ENCODE measurements at regions not wholly inside any gene's neighbourhood (a gene's known extent, or its start where the extent isn't known, plus 50 kb on each side); places are given as distances from the start of the nearest gene placed in this dataset.

DNA sequence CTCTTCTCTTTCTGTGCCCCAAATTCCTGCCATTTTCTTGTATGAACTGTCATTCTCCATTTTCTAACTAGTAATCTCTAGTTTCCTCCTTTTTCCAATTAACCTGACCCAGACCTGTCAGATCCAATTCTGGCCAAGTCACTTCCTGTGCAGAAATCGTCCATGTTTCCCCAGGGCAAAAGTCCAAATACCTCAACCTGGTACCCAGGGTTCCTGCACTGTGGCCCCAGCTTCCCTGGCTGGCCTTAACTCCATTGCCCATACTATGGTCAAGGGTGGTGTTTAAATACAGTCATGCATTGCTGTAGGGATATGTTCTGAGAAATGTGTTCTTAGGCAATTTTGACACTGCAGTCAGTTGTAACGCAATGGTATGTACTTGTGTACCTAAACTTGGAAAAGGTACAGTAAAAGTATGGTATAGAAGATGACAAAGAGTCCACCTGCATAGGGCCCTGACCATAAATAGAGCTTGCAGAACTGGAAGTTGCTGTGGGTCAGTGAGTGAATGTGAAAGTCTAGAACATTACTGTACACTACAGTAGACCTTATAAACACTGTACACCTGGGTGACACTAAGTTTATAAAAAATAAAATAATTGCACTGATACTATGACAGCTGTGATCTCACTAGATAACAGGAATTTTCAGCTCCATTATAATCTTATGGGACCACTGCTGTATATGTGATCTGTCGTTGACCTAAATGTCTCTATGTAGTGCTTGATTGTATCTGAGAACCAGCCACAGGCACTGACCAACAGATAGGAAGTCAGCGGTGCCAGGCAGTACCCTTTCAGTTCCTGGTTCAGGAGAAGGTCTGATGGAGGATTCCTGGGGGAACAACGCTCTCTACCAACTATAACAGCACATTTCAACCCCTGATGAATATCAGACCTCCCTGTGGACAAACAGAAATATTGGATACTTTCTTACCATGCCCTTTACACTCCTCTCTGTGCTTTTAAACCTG lies 336.1 kb upstream of the PROK2 start:
- Histone ChIP-seq H3K9me3 (ENCODE audit: insufficient read depth, low read depth, low read length) (no peaks in the 10 kb centered on the region), H3K9ac (ENCODE audit: low read depth, low read length) (no peak overlapping the region), H3K27ac (ENCODE audit: low read length) (no peak overlapping the region), H3K36me3 (ENCODE audit: insufficient read depth, low read depth, low read length) (no peaks in the 10 kb centered on the region), H3K4me1 (ENCODE audit: insufficient read depth, low read length) (no peaks in the 10 kb centered on the region), H3K27me3 (ENCODE audit: insufficient read depth, low read length) (no peaks in the 10 kb centered on the region), H3K4me3 (ENCODE audit: low read length) (no peak overlapping the region)

DNA sequence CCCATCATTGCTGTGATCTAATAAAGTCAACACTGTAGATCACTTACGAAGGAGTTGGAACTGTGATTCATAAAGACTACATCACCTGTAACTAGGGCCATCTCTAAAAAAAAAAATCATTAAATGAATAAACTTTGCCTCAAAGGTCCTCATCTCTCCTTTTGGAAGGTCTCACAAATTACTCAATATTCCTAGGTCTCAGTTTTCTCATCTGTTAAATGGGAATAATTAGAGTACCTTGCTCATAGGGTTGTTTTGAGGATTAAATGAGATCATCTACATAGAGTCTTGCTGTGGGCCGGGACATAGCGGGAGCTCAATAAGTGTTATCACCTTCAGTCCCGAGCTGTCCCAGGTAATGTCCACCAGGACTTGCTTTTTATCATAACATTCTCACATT lies 335.1 kb upstream of the PROK2 start:
- H3K9ac ChIP-seq (ENCODE audit: low read depth, low read length): no peak overlapping the region
- no peaks in the 10 kb centered on the region for H3K36me3 ChIP-seq (ENCODE audit: insufficient read depth, low read depth, low read length)
- no peaks in the 10 kb centered on the region for H3K9me3 ChIP-seq (ENCODE audit: insufficient read depth, low read depth, low read length)

DNA sequence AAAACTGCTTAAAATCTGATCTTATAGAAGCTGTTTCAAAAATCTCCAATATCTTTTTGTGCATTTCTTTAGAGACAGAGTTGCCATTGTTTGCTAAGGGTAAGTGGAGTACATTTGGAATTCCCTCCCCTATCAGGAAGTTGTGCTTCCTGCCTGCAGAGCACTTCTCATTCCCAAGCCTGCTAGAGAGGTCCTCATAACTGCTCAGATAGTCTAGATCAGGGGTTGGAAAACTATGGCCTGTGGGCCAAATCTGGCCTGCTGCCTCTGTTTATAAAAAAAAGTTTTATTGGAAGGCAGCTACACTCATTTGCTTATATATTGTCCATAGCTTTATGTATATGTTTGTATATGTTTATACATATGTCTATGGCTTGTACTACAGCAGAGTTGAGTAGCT lies 333.7 kb upstream of the PROK2 start:
- Histone ChIP-seq H3K27me3 (ENCODE audit: insufficient read depth, low read length) (0 out of 2 replicates have a peak, but pooled peaks cover under 1% of the 10 kb centered on the region), H3K27ac (ENCODE audit: low read length) (no peak overlapping the region), H3K4me3 (ENCODE audit: low read length) (no peak overlapping the region), H3K9ac (ENCODE audit: low read depth, low read length) (no peak overlapping the region), H3K36me3 (ENCODE audit: insufficient read depth, low read depth, low read length) (no peaks in the 10 kb centered on the region), H3K9me3 (ENCODE audit: insufficient read depth, low read depth, low read length) (no peaks in the 10 kb centered on the region), H3K4me1 (ENCODE audit: insufficient read depth, low read length) (no peaks in the 10 kb centered on the region)

More for the DNA sequence above, 335.1 kb upstream of the PROK2 start:
- Histone ChIP-seq H3K27me3 (ENCODE audit: insufficient read depth, low read length) (no peaks in the 10 kb centered on the region), H3K27ac (ENCODE audit: low read length) (no peak overlapping the region), H3K4me1 (ENCODE audit: insufficient read depth, low read length) (no peaks in the 10 kb centered on the region), H3K4me3 (ENCODE audit: low read length) (no peak overlapping the region)

DNA sequence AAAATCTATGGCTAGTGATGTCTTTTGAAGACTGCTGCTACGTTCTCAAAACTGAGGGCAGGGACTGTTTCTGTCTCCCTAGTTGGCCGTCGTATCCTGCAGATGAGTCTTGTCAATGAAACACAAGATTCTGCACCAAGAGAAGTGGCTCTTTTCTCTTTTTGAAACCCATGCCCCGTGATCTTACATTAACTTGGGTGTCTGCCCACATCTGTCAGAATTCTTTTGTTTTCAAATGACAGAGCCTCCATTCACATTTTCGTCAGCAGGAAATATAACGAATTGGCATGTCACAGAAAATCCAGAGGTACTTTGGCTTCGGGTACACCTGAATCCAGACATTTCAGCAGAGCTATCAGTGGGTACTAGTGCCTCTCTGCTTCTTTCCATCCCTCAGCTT lies 331.3 kb upstream of the PROK2 start:
- Histone ChIP-seq H3K9me3 (ENCODE audit: insufficient read depth, low read depth, low read length) (no peaks in the 10 kb centered on the region), H3K27ac (ENCODE audit: low read length) (no peak overlapping the region), H3K4me3 (ENCODE audit: low read length) (no peak overlapping the region), H3K4me1 (ENCODE audit: insufficient read depth, low read length) (no peaks in the 10 kb centered on the region), H3K9ac (ENCODE audit: low read depth, low read length) (no peak overlapping the region), H3K36me3 (ENCODE audit: insufficient read depth, low read depth, low read length) (no peaks in the 10 kb centered on the region), H3K27me3 (ENCODE audit: insufficient read depth, low read length) (peaks cover 4% of the 10 kb centered on the region; the same call in 1 of the 2 replicates)

DNA sequence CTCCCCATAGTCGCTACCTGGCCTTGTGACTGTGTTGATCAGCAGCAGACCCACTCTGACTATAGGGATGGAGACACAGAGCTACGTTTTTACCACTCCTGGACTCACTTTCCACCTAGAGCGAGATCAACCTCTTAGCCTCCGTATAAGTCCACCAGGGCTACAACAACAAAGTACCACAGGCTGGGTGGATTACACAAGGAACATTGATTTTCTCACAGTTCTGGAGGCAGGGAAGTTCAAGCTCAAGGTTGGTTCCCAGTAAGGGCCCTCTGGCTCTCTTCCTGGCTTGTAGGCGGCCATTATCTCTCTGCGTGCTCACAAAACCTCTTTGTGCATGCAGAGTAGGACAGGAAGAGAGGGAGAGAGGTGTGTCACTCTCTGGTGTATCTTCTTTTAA lies 330.4 kb upstream of the PROK2 start:
- H3K9me3 ChIP-seq (ENCODE audit: insufficient read depth, low read depth, low read length): no peaks in the 10 kb centered on the region
- no peak overlapping the region for H3K4me3 ChIP-seq (ENCODE audit: low read length)
- no peaks in the 10 kb centered on the region for H3K36me3 ChIP-seq (ENCODE audit: insufficient read depth, low read depth, low read length)
- H3K9ac ChIP-seq (ENCODE audit: low read depth, low read length): no peak overlapping the region
- H3K27ac ChIP-seq (ENCODE audit: low read length): no peak overlapping the region
- peaks cover 4% of the 10 kb centered on the region; the same call in 1 of the 2 replicates for H3K27me3 ChIP-seq (ENCODE audit: insufficient read depth, low read length)
- H3K4me1 ChIP-seq (ENCODE audit: insufficient read depth, low read length): no peaks in the 10 kb centered on the region

DNA sequence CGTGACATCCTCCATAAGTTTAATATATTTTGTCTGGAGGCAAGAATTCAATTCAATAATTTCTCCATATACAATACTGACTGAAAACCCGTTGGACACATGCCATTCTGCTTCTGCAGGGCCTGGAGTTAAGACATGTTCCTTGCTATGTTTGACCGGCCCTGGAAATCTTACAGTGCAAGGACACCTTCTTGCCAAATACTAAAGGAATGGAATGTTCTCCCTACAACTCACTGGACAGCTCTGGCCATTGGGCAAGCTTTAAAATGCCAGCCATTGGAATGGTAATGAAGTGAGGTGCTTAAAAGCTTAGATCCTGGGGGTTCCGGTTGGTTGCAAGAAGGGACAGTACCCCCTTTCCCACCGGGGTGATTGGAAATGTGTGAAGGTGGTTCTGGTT lies 329.8 kb upstream of the PROK2 start:
- Histone ChIP-seq H3K36me3 (ENCODE audit: insufficient read depth, low read depth, low read length) (no peaks in the 10 kb centered on the region), H3K27me3 (ENCODE audit: insufficient read depth, low read length) (peaks cover 4% of the 10 kb centered on the region; the same call in 1 of the 2 replicates), H3K9me3 (ENCODE audit: insufficient read depth, low read depth, low read length) (no peaks in the 10 kb centered on the region), H3K27ac (ENCODE audit: low read length) (no peak overlapping the region), H3K9ac (ENCODE audit: low read depth, low read length) (no peak overlapping the region), H3K4me1 (ENCODE audit: insufficient read depth, low read length) (no peaks in the 10 kb centered on the region), H3K4me3 (ENCODE audit: low read length) (no peak overlapping the region)

DNA sequence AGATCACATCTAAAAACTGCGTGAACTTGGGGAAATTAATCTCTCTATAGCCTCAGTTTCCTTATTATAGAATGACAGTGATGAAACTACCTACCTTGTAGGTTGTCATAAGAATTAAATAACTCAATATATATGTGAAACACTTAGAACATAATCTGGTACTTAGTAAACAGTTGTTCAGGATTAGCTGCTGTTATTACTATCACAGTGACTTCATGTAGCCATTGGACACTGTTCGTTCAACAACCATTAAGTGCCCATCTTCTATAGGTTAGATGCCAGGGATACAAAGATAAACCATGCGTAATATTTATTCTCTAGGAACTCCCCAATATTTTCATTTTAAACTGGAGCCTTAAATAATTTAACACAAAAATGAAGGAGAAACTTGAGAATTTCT lies 329.0 kb upstream of the PROK2 start:
- Histone ChIP-seq H3K27me3 (ENCODE audit: insufficient read depth, low read length) (peaks cover 4% of the 10 kb centered on the region; the same call in 1 of the 2 replicates), H3K4me3 (ENCODE audit: low read length) (no peak overlapping the region), H3K27ac (ENCODE audit: low read length) (no peak overlapping the region), H3K9me3 (ENCODE audit: insufficient read depth, low read depth, low read length) (no peaks in the 10 kb centered on the region), H3K36me3 (ENCODE audit: insufficient read depth, low read depth, low read length) (no peaks in the 10 kb centered on the region), H3K9ac (ENCODE audit: low read depth, low read length) (no peak overlapping the region), H3K4me1 (ENCODE audit: insufficient read depth, low read length) (no peaks in the 10 kb centered on the region)

DNA sequence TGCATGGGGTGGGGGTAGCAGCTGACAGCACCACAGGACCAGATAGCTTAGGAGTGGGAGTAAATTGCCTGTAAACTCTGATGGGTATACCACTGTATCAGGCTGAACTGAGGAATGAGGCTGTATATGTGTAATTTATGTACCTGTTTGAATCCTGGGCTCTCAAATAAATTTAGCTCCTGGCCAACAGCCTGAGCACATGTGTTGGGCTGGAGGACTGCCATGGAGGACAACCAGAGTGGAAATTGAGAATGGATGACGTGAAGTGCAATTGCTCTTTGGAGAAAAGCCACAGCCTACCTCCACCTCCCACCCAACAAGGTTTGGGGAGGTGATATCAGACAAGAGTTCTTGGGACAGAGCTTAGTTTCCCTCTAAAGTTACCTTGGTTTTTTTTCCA lies 328.6 kb upstream of the PROK2 start:
- Histone ChIP-seq H3K9ac (ENCODE audit: low read depth, low read length) (no peak overlapping the region), H3K4me1 (ENCODE audit: insufficient read depth, low read length) (no peaks in the 10 kb centered on the region), H3K9me3 (ENCODE audit: insufficient read depth, low read depth, low read length) (no peaks in the 10 kb centered on the region), H3K36me3 (ENCODE audit: insufficient read depth, low read depth, low read length) (no peaks in the 10 kb centered on the region), H3K27me3 (ENCODE audit: insufficient read depth, low read length) (peaks cover 4% of the 10 kb centered on the region; the same call in 1 of the 2 replicates), H3K4me3 (ENCODE audit: low read length) (no peak overlapping the region), H3K27ac (ENCODE audit: low read length) (no peak overlapping the region)

DNA sequence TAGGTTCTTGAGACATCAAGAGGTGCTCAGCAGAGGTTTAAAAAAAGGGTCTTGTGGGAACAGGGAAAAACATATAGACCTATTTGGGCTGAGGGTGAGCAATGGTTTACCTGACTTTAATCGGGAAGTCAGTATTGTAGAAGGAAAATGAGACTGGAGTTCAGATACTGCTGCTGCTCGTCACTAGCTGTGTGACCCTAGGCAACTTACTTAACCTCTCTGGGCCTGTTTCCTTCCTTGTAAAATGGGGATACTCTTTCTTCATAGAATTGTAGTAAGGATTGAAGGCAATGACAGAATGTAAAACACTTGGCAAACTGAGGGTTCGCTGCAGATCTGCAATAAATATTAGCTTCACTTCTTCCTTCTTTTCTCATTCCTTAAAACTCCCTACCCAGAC lies 327.5 kb upstream of the PROK2 start:
- Histone ChIP-seq H3K9me3 (ENCODE audit: insufficient read depth, low read depth, low read length) (no peaks in the 10 kb centered on the region), H3K9ac (ENCODE audit: low read depth, low read length) (no peak overlapping the region), H3K4me1 (ENCODE audit: insufficient read depth, low read length) (no peaks in the 10 kb centered on the region), H3K27me3 (ENCODE audit: insufficient read depth, low read length) (peaks cover 4% of the 10 kb centered on the region; the same call in 1 of the 2 replicates), H3K36me3 (ENCODE audit: insufficient read depth, low read depth, low read length) (no peaks in the 10 kb centered on the region), H3K27ac (ENCODE audit: low read length) (no peak overlapping the region), H3K4me3 (ENCODE audit: low read length) (no peak overlapping the region)

DNA sequence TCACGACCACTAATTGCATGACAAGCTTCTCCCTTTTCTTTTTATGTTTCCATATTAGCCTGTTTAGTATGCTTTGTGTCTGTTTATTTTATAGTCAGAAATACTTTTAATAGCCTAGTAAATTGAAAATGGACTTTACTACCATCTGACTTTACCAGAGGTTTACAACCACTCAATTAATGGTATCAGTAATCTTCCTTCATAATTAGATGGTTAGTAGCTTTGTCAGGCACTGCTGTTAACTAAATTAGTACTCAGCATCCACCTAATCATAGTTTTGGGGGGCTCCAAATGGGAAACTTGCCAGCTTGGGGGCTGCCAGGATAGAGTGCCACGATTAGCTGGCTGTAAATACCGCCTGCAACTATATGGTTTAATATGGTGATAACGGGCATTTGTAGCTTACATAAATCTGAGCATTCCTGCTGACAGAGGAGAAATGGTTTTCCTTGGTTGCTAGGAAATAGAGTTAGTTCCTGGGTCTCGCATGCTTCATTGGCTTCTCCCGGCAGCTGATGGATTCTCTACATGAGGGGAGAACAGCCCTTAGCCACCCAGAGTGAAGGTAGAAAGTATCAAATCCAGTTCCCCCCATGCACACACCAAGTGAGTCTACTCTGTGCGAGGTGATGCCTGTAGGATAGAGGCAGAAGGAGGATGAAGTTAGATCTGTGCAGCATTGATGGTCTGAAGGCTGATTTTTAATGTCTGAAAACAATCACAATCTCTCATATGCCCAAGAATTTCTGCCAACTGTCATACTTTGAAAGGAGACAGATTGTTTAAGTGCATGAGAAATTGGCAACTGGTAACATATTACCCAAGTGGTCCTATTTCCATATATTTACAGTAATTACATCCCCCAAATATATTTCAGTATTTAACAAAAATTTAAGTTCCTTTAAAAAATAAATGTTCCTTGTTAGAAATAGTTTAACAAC lies 326.6 kb upstream of the PROK2 start:
- H3K4me1 ChIP-seq (ENCODE audit: insufficient read depth, low read length): no peaks in the 10 kb centered on the region
- H3K9me3 ChIP-seq (ENCODE audit: insufficient read depth, low read depth, low read length): no peaks in the 10 kb centered on the region
- H3K27me3 ChIP-seq (ENCODE audit: insufficient read depth, low read length): peaks cover 4% of the 10 kb centered on the region; the same call in 1 of the 2 replicates
- no peak overlapping the region for H3K27ac ChIP-seq (ENCODE audit: low read length)
- no peak overlapping the region for H3K9ac ChIP-seq (ENCODE audit: low read depth, low read length)
- no peaks in the 10 kb centered on the region for H3K36me3 ChIP-seq (ENCODE audit: insufficient read depth, low read depth, low read length)
- H3K4me3 ChIP-seq (ENCODE audit: low read length): no peak overlapping the region

DNA sequence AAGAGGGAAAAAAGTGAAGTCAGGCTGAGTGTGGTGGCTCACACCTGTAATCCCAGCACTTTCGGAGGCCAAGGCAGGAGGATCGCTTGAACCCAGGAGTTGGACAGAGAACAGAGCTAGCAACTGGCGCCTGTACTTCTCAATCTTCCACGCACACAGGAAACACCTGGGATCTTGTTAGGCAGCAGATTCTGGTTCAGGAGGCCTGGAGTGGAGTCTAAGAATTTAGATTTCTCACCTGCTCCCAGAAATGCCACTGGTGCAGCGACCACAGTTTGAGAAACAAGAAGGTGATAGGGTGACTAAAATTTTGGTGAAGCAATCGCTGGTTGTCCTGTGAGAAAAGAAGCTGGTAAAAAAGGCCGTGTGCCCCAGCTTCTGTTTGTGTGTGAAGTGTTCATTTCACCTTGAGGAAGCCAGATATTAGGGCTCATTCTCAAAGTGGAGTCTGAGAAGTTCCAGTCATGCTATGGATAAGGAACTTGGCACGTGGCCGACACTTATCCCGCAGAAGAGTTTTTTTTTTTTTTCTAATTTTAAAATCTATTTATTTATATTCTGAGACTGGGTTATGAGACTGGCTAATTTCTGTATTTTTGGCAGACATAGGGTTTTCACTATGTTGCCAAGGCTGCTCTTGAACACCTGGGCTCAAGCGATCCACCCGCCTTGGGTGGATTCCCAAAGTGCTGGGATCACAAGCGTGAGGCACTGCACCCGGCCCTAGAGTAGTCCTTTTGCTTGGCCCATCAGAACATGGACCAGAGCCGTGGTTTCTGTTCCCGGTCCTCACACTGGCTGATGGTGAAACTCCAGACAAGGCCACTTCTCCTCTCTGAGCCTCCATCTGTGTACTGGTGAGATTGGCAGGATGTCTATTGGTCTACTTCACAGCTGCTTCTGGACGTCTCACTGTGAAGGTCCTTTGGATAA lies 324.6 kb upstream of the PROK2 start:
- no peaks in the 10 kb centered on the region for H3K9me3 ChIP-seq (ENCODE audit: insufficient read depth, low read depth, low read length)
- no peak overlapping the region for H3K27ac ChIP-seq (ENCODE audit: low read length)
- H3K27me3 ChIP-seq (ENCODE audit: insufficient read depth, low read length): peaks cover 4% of the 10 kb centered on the region; the same call in 1 of the 2 replicates
- no peaks in the 10 kb centered on the region for H3K4me1 ChIP-seq (ENCODE audit: insufficient read depth, low read length)
- no peak overlapping the region for H3K4me3 ChIP-seq (ENCODE audit: low read length)
- no peak overlapping the region for H3K9ac ChIP-seq (ENCODE audit: low read depth, low read length)
- no peaks in the 10 kb centered on the region for H3K36me3 ChIP-seq (ENCODE audit: insufficient read depth, low read depth, low read length)
